AG10803 (cell line): ENCODE measurements at regions not wholly inside any gene's neighbourhood (a gene's known extent, or its start where the extent isn't known, plus 50 kb on each side); places are given as distances from the start of the nearest gene placed in this dataset.

ENCODE experiments used
- DNase-seq: peaks from one replicate; pipeline ENCODE4 v3.0.0; 2010; ENCODE audit warnings: low read depth
- H3K4me3 ChIP-seq: 2 replicates; pipeline ENCODE4 v1.5.1; 2011; ENCODE audit warnings: mild to moderate bottlenecking, low read length, control low read depth
- TF ChIP-seq, protein P1 (sequence below): conservative IDR thresholded peaks from 2 replicates; pipeline ENCODE4 v1.5.1; 2011; ENCODE audit warnings: mild to moderate bottlenecking, low read length, control low read depth, inconsistent platforms

DNA sequence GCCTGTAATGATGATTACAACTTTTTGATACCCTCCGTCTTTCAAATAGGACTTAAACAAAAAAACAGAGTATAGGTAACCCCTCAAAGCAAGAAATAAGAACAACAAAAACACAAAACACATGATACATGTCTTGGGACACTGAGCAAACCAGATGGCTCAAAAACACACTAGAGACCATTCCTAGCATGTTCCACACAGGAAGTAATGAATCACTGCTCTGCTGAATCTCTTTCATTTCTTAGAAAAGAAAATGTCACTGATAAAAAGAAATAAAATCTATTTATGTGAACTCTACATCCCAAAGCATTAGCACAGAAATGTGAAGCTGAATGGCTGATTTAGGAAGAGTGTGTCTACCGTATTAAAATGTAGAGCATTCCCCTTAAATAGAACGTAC is 134.5 kb upstream of the IL15 start:
- TF ChIP-seq, protein P1, sequence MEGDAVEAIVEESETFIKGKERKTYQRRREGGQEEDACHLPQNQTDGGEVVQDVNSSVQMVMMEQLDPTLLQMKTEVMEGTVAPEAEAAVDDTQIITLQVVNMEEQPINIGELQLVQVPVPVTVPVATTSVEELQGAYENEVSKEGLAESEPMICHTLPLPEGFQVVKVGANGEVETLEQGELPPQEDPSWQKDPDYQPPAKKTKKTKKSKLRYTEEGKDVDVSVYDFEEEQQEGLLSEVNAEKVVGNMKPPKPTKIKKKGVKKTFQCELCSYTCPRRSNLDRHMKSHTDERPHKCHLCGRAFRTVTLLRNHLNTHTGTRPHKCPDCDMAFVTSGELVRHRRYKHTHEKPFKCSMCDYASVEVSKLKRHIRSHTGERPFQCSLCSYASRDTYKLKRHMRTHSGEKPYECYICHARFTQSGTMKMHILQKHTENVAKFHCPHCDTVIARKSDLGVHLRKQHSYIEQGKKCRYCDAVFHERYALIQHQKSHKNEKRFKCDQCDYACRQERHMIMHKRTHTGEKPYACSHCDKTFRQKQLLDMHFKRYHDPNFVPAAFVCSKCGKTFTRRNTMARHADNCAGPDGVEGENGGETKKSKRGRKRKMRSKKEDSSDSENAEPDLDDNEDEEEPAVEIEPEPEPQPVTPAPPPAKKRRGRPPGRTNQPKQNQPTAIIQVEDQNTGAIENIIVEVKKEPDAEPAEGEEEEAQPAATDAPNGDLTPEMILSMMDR, result no peak

DNA sequence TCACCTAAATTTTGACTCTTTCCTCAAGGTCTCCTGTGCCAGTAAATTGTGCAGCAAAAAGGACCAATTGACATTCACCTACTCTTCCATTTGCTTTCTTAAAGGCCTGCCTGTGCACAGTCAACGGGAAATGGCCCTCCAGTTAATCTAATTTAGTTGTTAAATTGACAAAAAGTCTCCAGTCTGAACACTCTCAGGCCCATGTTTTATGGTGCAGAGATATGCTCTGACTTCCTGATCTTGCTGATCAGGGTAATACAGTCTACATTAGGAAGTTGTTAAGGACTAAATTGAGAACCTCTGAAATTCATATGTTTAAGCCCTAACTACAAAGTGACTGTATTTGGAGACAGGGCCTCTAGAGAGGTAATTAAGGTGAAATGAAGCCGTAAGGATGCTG is 133.6 kb upstream of the IL15 start:
- TF ChIP-seq, protein P1, result no peak
- no peak for DNase-seq
- no peak overlapping the region for H3K4me3 ChIP-seq

More for the DNA sequence above, 134.5 kb upstream of the IL15 start:
- no peak overlapping the region for H3K4me3 ChIP-seq
- DNase-seq, result peak; percentile 54

DNA sequence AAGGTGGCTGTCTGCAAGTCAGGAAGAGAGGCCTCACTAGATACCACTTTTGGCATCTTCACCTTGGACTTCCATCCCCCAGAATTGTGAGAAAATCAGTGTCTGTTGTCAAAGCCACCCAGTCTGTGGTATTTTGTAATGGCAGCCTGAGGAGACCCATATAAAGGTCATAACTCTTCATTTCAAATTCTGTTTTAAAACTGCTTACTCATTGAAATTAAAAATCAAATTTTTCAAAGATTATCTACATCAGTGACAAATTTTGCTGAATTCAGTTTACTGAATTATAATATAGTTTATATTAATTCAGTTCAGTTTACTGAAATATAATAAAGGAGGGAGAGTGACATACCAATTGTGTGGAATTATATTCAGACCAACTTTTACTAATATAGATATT is 133.1 kb upstream of the IL15 start:
- no peak overlapping the region for H3K4me3 ChIP-seq
- TF ChIP-seq, protein P1, result no peak
- DNase-seq, result no peak

DNA sequence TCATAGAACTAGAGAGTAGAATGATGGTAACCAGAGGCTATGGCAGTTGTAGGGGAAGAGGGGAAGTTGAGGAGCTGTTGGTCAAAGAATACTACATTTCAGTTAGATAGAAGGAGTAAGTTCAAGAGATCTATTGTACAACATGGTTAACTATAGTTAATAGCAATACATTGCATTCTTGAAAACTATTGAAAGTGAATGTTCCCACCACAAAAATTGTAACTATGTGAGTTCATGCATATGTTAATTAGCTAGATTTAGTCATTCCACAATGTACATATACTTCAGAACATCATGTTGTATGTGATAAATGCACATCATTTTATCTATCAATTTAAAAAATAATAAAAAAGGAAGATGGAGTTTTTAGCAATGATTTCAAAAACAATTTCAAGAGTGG is 125.3 kb upstream of the IL15 start:
- TF ChIP-seq, protein P1, result no peak
- DNase-seq, result no peak
- H3K4me3 ChIP-seq, result no peak overlapping the region

DNA sequence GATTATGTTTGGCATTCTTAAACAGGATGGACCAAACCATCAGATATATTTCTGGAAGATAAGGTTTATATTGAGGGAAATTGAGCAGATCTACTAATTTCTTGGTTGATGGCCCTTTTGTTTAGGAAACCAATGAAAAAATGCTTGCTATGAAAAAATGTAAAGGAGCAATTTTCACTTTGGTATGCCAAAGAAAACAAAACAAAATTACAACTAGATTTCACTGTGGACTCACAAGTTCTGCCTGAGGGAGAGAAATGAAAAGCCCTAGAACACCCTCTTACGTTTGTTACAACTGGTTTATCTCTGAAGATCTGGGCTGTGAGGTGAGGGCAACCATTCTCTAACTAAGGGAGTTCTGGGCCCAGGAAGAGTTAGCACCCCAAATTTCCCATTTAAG is 122.5 kb upstream of the IL15 start:
- TF ChIP-seq, protein P1, result no peak
- H3K4me3 ChIP-seq, result no peak overlapping the region
- DNase-seq, result no peak

DNA sequence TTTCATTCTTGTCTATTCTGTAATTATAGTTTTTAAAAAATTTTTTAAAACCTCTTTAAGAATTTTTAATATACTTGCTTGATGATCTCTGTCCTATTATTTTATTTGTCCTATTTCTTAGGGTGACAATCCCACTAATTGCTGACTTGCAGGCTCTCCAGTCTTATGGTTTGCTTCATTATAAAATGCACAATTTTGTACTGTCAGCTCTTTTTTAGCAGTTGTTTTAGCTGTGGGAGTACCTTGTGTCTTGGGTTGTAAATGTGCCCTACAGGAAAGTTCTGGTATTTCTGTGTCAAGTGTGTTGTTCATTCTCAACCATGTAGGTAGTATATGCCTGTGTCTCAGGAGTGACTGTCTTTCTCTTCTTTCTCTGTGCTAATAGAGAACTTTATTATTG is 118.2 kb upstream of the IL15 start:
- H3K4me3 ChIP-seq, result no peak overlapping the region
- no peak for DNase-seq
- TF ChIP-seq, protein P1, result no peak

DNA sequence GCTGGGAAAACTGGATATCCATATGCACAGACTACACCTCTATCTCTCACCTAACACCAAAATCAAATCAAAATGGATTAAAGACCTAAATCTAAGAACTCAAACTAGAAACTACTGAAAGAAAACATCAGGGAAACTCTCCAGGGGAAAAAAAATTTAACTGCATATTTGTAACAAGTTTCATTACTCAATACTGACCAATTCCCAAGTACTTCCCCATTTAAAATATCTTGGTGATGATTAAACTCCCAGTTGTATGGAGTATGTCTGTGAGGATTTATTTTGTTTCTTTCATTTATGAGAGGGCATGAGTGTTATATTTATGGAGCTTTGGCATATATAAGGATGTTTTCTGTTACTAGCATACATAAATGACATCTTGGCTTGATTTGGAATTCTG is 112.3 kb upstream of the IL15 start:
- TF ChIP-seq, protein P1, result no peak
- DNase-seq, result peak; percentile 66
- no peak overlapping the region for H3K4me3 ChIP-seq
